ENCODE measurements at regions not wholly inside any gene's neighbourhood (a gene's known extent, or its start where the extent isn't known, plus 50 kb on each side); places are given as distances from the start of the nearest gene placed in this dataset.
A peak's percentile ranks its signal among the peaks of the same experiment; 100 is the strongest.

DNA sequence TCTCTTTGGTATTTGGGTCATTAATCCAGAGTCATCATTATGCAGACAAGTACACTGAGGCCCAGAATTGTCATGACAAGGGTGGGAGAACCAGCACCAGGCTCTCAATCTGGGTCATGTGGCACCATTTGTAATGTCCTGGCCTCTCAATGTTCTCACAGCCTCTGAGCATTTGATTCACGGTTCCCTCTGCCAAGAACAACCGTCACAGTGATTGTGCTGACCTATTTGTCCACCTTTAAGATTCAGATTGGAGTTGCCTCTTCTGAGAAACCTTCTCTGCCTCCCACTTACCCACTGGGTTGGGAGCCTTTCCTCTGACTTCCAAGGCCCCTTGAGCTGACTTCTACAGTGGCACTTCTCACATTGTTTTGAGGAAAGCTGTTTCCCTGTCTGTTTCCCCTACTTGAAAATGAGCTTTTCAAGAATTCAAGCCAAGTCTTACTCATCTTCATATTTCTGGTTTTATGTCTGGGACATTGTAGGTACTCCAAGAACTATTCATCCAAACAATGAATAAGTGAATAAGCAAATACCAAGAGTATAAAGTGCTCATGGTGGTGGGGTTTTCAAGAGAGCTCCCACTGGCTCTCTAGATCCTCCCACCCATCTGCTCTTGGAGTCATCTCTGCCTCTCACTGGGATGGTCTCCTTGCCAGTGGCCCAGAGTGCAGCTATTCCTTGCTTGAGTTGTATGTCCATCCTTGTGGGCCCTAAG lies 126.4 kb upstream of the E2F8 start:
- DNase-seq (ENCODE audit: low spot score) = peak; percentile 59

DNA sequence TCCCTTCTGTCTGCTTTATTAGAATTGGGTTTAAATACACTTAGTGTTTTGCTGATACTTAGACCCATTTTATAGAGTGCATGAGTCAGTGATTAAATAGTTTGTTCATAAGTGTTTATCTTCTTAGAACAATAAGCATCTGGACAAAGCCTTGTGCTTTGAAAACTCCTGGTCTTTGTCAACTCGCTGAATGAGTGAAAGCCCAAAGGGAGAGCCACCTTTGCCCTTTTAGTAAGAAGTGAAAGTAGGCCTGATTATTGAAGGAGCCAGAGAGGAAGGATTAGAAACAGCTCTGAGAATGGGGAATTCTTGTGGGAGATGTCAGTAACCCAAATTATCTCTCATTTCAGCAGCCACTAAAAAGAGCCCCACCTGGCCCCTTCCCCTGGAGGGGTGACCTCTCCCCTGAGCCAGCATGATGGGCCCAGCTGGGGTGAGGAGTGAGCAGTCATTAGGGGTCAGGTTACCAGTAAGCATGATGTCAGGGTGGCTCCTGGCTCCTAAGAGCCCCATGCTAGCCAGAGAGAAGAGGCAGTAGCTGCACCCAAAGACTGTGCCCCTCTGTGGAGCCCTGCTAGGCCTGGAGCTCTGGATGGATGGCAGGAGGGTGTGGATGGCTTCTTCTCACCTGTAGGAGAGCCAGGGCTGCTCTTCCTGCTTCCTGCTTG lies 125.1 kb upstream of the E2F8 start:
- DNase-seq (ENCODE audit: low spot score) = no peak

DNA sequence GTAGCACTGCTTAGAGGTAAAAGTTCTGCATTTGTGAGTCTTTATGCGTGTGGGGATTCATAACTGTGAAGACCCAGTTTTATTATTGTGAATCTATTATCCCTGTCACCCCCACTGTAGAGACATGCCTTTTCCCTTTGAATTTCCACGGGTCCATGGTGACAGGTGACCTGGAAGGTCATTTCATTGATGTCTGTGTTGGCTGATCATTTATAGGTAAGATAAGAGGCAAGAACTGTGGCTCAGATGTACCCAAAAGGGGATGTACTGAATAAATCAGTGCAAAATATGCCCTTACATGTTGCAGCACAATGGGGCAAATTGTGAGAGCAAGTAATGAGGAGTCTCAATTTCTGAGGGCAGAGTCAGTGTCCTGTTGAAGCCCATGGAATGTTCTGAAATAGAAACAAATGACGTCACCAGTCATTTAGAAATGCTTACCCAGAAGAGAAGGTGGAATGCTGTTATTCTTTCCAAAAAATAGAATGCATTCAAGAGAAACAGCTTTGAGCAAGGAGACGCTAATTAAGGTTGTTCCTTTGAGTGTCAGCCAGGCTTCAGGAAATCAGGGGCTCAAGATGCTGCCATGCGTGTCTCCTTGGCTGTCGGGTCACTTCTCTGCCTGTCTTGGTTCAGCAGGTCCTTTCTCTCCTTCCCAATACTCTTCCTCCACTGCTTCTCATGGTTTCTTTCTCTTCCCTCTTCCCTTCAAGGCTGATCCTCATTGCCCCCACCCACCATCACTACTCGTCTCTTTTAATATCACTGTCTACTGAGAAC lies 118.7 kb upstream of the E2F8 start:
- peak; percentile 37 for DNase-seq (ENCODE audit: low spot score)

DNA sequence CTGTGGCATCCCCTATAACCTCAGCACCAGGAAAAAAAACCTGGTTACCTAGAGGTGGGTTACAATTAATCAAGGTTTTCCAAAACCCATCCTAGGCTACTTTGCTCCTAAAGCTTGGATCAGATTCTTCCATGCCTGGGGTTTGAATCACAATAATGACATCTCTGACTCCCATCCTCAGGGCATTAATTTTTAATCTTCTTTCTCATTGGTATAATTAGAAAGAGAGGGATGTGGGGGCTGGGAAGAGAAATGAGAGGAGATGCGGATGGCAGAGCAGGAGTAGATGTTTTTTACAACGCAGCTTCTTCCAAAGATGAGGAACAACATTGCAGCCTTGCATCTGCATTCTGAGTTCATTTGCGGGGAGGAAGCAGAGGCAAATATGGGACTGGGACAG lies 117.2 kb upstream of the E2F8 start:
- no peak for DNase-seq (ENCODE audit: low spot score)

DNA sequence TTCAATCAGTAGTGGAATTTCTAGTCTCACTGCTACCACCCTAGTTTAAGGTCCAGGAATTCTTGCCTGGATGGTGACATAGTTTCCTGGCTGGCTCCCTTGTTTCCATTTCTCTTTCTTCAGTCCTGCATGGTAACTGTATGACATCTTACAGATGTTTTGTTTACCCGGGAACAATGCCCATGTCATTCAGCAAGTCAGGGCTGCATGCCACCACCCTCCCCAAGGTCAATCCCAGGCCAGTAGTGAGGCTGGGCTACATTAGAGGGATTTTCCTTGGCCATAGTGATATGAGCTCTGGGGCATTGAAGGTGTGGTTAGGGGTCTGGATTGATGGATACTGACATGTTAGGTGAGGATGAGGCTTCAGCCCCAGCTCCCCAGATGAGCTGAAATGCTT lies 114.9 kb upstream of the E2F8 start:
- no peak for DNase-seq (ENCODE audit: low spot score)

DNA sequence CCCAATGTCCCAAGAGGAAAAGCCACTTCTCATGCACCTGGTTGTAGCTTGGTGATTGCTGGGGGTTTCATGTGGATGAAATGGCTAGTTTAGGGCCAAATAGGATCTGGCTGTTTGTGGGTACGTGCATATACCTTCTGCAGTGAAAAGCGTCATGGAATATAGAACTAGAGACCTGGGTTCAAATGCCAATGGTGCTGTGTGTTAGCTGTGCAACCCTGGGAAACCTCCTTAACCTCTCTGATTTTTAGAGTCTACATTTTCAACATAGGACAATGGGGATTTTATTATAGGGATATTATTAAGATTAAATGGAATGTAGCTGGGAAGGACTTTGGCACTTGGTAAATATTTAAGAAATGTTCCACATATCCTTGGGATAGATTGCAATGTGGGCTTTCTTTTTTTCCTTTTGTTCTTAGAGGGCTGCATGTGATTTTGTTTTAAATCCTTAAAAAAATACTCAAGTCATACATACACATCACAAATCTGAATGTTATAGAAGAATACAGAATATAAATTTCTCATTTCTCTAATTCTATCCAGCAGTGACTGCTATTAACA lies 112.6 kb upstream of the E2F8 start:
- DNase-seq (ENCODE audit: low spot score) = no peak

DNA sequence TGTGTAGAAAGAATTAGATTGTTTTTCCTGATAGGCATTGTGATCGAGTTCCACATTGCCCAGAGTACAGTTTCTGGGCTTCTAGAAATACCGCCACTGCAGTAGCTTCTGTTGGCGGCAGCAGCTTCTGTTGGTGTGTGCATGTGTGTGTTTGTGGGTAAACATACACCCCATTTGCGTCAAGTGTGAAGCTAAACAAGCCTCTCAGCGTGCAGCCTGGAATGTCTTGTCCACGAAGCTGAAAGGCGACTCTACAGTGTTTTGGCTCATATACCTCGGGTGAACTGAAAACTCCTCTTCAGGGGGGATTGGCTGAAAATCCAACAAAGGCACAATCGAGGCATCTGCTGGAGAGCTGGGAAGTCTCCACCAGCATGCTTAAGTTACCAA lies 112.0 kb upstream of the E2F8 start:
- no peak for DNase-seq (ENCODE audit: low spot score)

DNA sequence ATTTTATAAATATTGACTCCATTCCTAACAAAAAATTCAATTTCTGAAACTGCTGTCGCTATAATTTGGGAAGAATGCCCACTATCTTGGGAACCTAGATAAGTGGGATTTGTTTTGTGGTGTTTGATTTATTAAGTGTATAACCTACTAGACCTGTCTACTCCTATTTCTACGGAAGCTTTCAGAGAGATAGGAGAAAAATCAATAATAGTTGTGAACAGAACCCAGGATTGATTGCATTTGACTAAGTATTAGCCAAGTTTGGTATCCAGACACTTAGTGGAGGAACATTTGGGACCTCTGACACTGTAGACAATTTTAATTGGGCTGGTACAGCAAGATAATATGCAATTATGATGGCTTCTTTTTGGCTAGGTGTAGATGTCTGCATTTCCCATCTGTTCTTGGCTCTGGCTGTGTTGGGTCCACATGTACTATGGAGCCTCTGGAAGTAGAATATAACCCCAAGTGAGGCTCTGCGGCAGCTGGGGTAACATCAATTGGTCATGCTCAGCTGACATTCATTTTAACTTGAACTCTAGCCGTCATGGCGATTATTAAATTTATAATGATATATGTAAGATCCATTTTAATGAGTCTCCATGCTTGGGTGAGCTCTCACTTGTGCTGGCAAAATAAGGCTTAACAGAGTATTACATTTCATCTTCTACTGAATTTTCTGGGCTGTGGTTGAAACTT lies 111.5 kb upstream of the E2F8 start:
- no peak for DNase-seq (ENCODE audit: low spot score)

DNA sequence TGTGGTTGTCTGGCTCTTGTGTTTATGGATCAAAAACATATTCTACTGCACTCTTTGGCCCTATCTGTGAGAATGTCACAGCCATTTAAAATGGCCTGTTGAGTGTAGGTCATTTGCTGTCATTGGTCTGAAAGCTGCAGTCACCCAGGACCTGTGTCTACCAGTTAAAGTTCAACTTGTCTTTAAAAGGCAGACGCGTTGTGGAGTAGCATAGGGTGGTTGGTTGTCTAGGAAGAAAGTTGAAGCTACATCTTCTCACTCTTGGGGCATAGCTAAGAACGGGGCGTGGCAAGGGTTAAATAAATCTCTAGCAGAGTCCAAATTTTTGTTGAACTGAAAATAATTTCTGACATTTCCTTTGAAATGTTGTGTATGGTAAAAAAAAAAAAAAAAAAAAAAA lies 110.7 kb upstream of the E2F8 start:
- no peak for DNase-seq (ENCODE audit: low spot score)

DNA sequence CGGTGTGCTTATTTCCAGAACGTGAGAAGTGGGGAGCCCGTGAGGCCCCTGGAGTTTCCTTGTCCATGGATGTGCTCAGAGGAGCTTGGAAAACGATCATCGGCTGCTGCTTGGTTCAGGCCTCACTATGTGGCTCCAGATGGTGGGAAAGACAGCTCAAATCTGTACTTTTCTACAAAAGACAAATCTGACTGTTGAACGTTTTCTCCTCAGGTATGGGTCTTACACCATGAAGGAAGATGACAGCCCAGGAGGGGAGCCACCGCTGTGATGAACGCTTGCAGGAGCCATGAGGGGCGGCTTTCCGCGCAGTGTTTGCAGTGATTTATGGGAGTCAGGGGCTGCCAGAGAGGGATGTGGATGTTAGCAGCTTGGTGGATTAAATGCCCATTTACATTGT lies 109.4 kb upstream of the E2F8 start:
- DNase-seq (ENCODE audit: low spot score) = no peak

DNA sequence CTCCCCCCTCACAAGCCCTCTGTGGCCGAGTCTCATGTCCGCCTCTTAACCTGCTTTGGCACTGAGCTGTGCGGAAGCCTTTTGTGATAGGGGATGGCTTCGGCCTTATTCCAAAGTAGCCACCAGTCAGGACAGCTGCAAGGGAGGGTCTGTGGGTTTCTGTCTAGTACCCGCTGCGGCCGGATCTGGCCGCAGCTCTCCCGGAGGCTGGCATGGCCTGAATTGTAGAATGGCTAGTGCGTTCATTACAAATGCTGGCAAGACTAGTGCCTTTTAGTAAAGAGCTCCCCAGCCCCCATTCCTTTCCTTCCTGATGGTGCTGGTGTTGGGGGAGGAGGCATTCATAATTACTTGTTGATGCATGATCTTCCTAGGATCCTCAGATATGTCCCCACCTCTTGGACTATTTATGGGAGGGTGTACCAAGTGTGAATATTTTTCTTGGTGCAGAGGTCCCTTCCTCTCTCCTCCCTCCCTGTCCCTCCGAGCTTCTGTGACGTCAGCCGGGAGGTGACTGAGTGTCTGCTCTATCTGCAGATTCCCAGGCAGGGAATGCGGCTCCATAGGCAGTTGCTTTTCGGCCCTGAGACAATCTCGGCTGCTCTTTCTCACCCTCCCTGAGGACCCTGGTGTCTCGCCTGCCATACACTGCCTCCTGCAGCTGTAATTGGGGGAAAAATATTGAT lies 108.7 kb upstream of the E2F8 start:
- no peak for DNase-seq (ENCODE audit: low spot score)

DNA sequence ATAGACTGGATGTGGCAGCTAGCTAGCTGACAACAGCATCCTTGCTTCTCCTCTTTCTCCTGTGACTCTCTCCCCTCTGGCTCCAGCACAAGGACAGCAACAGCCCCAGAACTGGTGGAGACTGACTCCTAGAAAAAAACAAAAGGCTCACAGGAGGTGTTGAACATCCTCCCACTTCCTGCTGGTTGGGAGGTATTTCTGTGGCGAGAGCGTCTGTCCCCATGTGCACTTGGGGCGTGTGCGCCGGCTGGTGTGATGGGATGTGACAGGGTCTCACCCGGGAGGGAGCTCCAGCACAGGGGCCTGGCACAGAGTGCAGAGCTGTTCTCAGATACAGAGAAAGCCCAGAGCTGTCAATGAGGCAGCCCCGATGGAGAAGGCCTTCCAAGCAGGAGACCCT lies 107.2 kb upstream of the E2F8 start:
- DNase-seq (ENCODE audit: low spot score) = no peak

DNA sequence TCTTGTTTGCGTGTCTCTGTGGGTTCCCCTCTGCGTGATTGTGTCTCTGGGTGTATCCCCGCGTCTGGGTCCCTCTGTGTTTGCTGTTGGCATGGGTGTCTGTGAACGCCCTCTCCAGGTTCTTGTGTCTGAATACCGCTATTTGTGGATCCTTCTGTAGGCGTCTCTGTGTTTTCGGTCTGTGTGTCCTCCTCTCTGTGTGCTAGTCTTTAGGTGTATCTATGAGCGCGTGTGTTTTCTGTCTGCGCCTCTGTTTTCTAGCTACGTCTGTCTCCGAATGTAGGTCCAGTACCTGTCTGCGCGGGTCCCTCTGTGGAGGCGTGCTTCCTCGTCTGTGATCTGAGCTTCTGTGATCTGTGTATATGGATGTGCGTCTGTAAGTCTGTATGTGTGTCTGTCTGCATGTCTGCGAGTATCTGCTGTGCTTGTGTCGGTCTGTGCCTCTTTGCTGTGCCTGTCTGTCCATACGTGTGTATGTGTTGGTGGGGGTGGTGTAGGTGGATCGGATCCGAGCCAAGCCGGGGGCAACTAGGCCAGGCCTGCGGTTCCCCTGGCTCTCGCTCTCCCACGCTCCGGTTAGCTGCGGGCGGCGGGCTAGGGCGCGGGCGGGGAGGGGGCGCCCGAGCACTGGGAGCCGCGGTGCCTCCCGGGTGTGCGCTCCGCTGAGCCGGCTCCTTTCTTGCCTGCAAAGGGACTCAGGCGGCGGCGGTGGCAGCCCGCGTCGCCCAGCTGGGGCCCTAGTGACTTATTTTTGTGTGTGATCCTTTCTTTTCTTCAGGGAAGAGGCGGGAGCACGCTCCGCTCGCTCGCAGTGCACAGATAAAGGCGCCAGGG lies 105.3 kb upstream of the E2F8 start:
- no peak for DNase-seq (ENCODE audit: low spot score)

DNA sequence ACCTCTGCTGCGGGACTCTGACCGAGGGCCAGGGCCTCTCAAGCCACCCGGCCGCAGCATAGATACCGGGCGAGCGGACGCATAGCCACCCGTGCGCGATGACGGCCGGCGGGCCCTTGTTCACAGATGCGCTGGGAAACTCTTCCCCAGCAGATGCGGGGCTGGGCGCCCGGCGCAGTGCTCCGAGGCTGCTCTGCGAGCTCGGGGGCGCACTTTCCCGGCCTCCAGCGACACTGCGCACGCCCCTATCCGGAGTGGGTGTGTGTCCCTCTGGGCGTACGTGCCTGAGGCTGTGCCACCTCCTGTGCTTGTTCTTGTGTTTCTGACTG lies 104.7 kb upstream of the E2F8 start:
- no peak for DNase-seq (ENCODE audit: low spot score)

DNA sequence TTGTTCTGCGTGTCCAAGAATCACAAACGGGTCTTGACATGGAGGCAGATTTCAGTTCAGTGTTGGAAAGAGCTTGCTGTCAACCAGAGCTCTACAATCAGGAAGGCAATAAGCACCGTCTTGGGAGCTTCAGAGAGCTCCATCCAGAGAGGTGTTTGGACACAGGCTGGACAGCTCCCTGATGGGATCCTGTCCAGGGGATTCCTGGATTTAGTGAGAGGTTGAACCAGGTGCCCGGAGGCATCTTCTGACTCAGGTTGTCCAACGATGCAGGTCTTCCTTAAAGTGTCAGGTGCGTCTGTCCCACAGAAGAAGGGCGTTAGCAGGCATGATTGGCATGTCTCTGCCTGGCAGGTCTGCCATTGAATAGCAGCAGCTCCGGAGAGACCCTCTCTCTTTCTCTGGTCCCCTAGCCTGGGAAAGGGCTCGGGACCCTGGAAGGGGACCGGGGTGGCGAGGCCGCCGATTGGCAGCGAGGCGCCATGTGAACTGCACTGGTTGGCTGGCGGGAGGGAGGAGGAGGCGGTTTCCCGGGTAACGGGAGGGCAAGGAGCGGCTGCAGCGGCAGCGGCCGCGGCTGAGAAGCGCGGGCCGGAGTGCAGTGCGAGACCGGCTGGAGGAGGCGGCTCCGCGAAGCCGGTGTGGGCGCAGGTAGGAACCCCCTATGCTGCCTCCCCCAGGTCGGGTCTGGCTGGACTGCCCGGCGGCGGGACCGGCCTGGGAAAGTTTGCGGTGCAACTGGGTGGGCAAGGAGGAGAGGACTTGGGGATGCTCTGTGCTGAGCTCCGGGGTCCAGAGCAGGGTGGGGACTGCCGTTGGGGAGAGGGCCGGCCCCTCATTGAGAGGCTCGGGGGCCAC lies 104.1 kb upstream of the E2F8 start:
- peak; percentile 40 for DNase-seq (ENCODE audit: low spot score)

DNA sequence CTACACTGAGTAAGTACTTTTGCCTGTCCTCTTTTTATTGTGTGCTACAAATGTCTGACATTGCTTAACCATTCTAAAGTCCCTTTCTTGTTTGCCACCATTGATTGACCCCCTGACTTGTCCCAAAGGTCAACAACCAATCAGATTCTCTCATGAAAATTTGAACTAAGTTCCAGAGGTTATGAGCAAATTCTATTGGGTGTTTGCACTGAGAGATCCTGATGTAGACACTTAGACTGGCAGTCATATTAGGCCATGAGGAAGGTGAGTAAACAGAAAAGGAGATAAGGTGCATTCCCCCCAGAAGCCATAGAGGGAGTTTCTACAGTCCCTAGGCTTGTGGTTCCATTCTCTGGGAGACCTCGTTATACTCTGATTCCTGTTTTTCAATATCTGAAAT lies 101.3 kb upstream of the E2F8 start:
- no peak for DNase-seq (ENCODE audit: low spot score)

DNA sequence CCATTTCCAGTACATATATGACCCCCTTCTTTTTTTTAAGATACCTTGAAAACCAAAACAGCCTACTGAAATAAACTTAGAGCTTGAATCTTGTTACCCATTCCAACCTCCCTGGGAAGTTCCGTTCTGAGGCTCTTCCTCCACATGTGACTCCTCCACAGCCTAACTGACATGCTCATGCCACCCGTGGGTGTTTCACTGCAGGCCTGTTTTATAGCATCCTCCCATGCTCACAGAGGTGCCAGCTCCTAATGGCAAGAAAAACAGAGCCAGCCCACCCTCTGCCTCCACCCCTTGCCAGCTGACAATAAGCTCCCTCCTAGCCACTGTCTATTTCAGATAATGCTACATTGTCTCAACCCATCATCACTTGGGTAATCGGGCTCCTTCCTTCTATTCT lies 97.6 kb upstream of the E2F8 start:
- DNase-seq (ENCODE audit: low spot score) = no peak

DNA sequence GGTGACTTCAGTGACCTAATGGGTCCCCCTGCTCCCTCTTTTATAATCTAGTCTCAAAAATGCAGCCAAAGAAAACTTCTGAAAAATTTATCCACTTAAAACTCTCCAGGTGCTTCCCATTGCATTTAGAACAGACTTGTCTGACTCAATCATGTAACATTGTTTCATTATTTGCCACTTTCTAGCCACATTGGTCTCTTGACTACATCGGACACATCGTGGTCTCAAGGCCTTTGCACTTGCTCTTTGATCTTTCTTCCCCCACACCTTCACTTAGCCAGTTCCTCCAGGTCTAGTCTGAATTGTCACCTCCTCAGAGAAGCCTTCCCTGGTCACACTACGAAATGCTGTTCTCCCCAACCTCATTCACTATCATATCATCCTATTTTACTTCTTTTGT lies 97.0 kb upstream of the E2F8 start:
- no peak for DNase-seq (ENCODE audit: low spot score)

DNA sequence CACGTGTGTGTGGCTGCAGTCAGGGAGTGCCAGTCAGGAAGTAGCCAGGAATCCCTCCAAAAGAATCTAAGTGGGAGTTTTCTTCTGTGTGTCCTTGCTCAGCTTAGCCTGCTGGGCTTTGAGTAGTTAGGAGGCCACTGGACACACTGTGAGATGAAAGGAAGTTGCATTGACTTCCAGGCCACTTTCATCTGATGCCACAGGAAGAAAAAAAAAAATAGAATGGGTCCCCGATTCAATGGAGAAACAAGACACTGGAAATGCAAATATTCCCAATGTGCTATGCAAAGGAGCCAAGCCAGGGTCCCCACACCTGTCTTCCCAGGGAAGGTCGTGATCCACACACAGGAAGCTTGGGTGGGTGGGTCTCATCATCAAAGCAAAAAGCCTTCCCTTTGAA lies 95.6 kb upstream of the E2F8 start:
- no peak for DNase-seq (ENCODE audit: low spot score)

DNA sequence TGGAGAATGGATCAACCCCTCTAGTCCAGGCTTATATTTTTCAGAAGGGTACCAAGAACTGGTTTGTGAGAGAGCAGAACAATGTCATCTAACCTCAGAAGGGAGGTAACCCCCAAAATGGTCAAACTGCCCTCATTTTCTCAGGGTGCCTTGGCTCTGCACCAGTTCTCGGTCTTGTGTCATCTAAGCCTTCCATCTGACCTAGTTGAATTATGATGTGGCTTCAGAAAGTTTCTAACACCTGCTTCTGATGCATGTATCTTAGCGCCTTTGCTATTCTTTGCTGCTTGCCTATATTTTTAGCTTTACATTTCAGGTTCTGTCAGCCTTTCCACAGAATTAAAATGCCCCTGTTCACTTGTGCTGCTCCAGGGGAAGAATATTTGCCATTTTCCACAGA lies 91.7 kb upstream of the E2F8 start:
- DNase-seq (ENCODE audit: low spot score) = no peak

Data from kidney tubule cell (primary cell).